A549 (cell line): ENCODE measurements at regions not wholly inside any gene's neighbourhood (a gene's known extent, or its start where the extent isn't known, plus 50 kb on each side); places are given as distances from the start of the nearest gene placed in this dataset.

Experiments
- CEBPB ChIP-seq, 2 experiments: fragments of >200 bp in 1 of 2; sonication (Bioruptor Twin) in 1 of 2; formaldehyde crosslinking in 1 of 2; IDR thresholded peaks; 2 replicates each; pipeline ENCODE4 v1.6.1; 2012 to 2016
- GATA3 ChIP-seq: IDR thresholded peaks from 2 replicates; pipeline ENCODE4 v1.6.1; 2012; ENCODE audit warnings: borderline replicate concordance
- MAFK ChIP-seq: fragments of 450-650 bp; IDR thresholded peaks from 2 replicates; pipeline ENCODE4 v1.6.1; 2014; ENCODE audit not compliant: partially characterized antibody
- POLR2A ChIP-seq: IDR thresholded peaks from 2 replicates; pipeline ENCODE4 v1.6.1; 2012; ENCODE audit warnings: mild to moderate bottlenecking, low read length
- RAD21 ChIP-seq, 2 experiments: fragments of >200 bp in 1 of 2; sonication (Bioruptor Twin) in 1 of 2; formaldehyde crosslinking in 1 of 2; IDR thresholded peaks in 1 of 2; conservative IDR thresholded peaks in 1 of 2; 2 replicates in 1 of 2; 3 replicates in 1 of 2; pipeline ENCODE4 v1.6.1; 2012 to 2018; ENCODE audit warnings: inconsistent platforms in 1 of 2
- TF ChIP-seq, protein P1 (sequence below): fragments of >200 bp; sonication (Bioruptor Twin); formaldehyde crosslinking; IDR thresholded peaks from 3 replicates; pipeline ENCODE4 v1.5.1; 2016
- TF ChIP-seq, protein P2 (sequence below): fragments of 150-350 bp; IDR thresholded peaks from 2 replicates; pipeline ENCODE4 v1.6.1; 2014; ENCODE audit warnings: low read depth, mild to moderate bottlenecking, low read length
- TF ChIP-seq, protein P3 (sequence below): IDR thresholded peaks from 2 replicates; pipeline ENCODE4 v1.6.1; 2012

DNA sequence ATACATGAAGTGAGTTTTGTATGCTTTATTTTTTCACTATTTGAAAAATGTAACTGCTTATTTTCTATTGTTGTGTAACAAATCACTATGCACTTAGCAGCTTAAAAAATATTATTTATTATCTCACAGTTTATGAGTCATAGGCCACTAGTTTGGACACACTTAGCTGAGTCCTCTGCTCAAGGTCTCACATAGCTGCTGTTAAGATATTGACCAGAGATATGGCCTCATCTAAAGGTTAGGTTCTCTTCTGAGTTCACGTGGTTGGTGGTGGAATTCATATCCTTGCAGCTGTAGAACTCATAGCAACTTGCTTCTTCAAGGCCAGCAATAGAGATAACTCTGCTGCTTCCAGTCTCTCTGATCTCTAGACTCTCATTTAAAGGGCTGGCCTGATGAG, 534.4 kb downstream of the SPRY1 start:
- TF ChIP-seq, protein P1, sequence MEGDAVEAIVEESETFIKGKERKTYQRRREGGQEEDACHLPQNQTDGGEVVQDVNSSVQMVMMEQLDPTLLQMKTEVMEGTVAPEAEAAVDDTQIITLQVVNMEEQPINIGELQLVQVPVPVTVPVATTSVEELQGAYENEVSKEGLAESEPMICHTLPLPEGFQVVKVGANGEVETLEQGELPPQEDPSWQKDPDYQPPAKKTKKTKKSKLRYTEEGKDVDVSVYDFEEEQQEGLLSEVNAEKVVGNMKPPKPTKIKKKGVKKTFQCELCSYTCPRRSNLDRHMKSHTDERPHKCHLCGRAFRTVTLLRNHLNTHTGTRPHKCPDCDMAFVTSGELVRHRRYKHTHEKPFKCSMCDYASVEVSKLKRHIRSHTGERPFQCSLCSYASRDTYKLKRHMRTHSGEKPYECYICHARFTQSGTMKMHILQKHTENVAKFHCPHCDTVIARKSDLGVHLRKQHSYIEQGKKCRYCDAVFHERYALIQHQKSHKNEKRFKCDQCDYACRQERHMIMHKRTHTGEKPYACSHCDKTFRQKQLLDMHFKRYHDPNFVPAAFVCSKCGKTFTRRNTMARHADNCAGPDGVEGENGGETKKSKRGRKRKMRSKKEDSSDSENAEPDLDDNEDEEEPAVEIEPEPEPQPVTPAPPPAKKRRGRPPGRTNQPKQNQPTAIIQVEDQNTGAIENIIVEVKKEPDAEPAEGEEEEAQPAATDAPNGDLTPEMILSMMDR = no peak
- TF ChIP-seq, protein P2, sequence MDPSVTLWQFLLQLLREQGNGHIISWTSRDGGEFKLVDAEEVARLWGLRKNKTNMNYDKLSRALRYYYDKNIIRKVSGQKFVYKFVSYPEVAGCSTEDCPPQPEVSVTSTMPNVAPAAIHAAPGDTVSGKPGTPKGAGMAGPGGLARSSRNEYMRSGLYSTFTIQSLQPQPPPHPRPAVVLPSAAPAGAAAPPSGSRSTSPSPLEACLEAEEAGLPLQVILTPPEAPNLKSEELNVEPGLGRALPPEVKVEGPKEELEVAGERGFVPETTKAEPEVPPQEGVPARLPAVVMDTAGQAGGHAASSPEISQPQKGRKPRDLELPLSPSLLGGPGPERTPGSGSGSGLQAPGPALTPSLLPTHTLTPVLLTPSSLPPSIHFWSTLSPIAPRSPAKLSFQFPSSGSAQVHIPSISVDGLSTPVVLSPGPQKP = no peak
- no peak for TF ChIP-seq CEBPB (IDR thresholded peaks at IDR 0.05)
- TF ChIP-seq, protein P3, sequence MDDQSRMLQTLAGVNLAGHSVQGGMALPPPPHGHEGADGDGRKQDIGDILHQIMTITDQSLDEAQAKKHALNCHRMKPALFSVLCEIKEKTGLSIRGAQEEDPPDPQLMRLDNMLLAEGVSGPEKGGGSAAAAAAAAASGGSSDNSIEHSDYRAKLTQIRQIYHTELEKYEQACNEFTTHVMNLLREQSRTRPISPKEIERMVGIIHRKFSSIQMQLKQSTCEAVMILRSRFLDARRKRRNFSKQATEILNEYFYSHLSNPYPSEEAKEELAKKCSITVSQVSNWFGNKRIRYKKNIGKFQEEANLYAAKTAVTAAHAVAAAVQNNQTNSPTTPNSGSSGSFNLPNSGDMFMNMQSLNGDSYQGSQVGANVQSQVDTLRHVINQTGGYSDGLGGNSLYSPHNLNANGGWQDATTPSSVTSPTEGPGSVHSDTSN = no peak
- TF ChIP-seq POLR2A = no peak
- TF ChIP-seq MAFK = no peak
- TF ChIP-seq GATA3 = no peak
- TF ChIP-seq RAD21 (conservative IDR thresholded peaks at IDR 0.05 in 1 of 2, IDR thresholded peaks at IDR 0.05 in 1 of 2) = no peak
